ENCODE measurements at regions not wholly inside any gene's neighbourhood (a gene's known extent, or its start where the extent isn't known, plus 50 kb on each side); places are given as distances from the start of the nearest gene placed in this dataset.

GRCh38 chr7:69283421-69283820 lies 314.9 kb upstream of the AUTS2 start:
- TF ChIP-seq CTCF (IDR thresholded peaks at IDR 0.05), result no peak
- no peak for TF ChIP-seq EP300 (IDR thresholded peaks at IDR 0.05)

All from ovary (tissue), 3 donors.